GM12872 (cell line): ENCODE measurements at regions not wholly inside any gene's neighbourhood (a gene's known extent, or its start where the extent isn't known, plus 50 kb on each side); places are given as distances from the start of the nearest gene placed in this dataset.

Source experiments
- CTCF ChIP-seq: IDR thresholded peaks from 3 replicates; pipeline ENCODE4 v1.5.1; 2011; ENCODE audit warnings: low read depth, mild to moderate bottlenecking, low read length, moderate library complexity; ENCODE audit not compliant: insufficient read depth

- no peak for TF ChIP-seq CTCF
Observed at GRCh38 chr5:97876272-97876671, 693.2 kb upstream of the RIOK2 start.

- no peak for TF ChIP-seq CTCF
Observed at GRCh38 chr5:97877588-97877987, 694.5 kb upstream of the RIOK2 start.

GRCh38 chr5:97888439-97888838, 705.4 kb upstream of the RIOK2 start:
- no peak for TF ChIP-seq CTCF

- no peak for TF ChIP-seq CTCF
Observed at GRCh38 chr5:97891971-97892370, 708.9 kb upstream of the RIOK2 start.

DNA sequence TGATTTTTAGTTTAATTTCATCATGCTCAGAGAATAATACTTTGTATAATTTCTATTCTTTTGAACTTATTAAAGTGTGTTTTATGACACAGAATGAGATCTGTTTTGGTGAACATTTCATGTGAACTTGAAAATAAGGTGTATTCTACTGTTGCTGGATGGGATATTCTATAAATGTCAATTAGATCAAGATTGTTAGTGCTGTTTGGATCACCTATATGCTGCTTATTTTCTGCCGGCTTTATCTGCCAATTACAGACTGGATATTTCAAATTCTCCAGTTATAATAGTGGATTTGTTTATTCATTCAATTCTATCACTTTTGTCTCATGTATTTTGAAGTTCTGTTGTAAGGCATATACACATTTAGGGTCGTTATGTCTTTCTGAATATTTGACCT, 720.7 kb upstream of the RIOK2 start:
- no peak for TF ChIP-seq CTCF

GRCh38 chr5:97906135-97906534, 723.1 kb upstream of the RIOK2 start:
- TF ChIP-seq CTCF, result no peak

- TF ChIP-seq CTCF, result no peak
Observed at GRCh38 chr5:97907646-97908400, 724.8 kb upstream of the RIOK2 start.
